Peyer's patch (tissue), 4 donors: ENCODE measurements at regions not wholly inside any gene's neighbourhood (a gene's known extent, or its start where the extent isn't known, plus 50 kb on each side); places are given as distances from the start of the nearest gene placed in this dataset.

ENCODE experiments used
- CTCF ChIP-seq, 6 experiments: fragments of 450-650 bp in 4 of 6; fragments of 200-600 bp in 2 of 6; sonication (generic) in 1 of 6; IDR thresholded peaks; one replicate each; pipeline ENCODE4 v1.5.1; 2017 to 2019; ENCODE audit warnings: antibody characterized with exemption in 6 of 6, mild to moderate bottlenecking in 3 of 6, moderate library complexity in 1 of 6
- POLR2A ChIP-seq, 2 donors: fragments of 450-650 bp; IDR thresholded peaks; one replicate each; pipeline ENCODE4 v1.5.1; 2017; ENCODE audit warnings: antibody characterized with exemption in 2 of 2, mild to moderate bottlenecking in 2 of 2, moderate library complexity in 2 of 2

GRCh38 chr7:127516320-127516719, 69.1 kb downstream of the GCC1 start:
- TF ChIP-seq CTCF (IDR thresholded peaks at IDR 0.05) (no peak), POLR2A (IDR thresholded peaks at IDR 0.05) (no peak)
